HG03139 (cell line): ENCODE measurements at regions not wholly inside any gene's neighbourhood (a gene's known extent, or its start where the extent isn't known, plus 50 kb on each side); places are given as distances from the start of the nearest gene placed in this dataset.

Source experiments
- ATAC-seq: cut with Tn5 transposase; IDR thresholded peaks from one replicate; pipeline ENCODE4 v1.9.1; 2021; ENCODE audit not compliant: unreplicated experiment

DNA sequence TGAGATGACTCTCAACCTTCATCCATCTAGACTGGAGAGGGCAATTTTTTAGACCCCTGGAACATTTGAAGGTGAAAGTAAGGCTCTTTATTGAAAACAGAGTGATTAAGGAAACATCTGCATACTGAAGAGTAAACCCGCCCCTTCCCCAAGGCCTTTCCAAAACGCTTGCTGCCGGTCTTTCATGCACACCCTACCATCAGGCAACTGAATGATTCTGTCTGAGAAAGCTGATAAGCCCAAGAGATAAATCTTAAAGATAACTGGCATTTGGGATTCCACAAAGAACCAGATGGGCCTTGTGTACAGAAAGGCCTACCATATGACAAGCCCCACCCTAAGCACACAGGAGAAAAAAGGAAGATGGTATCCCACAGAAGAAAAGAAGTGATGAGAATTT lies 54.4 kb upstream of the PIK3R1 start:
- ATAC-seq: no peak

DNA sequence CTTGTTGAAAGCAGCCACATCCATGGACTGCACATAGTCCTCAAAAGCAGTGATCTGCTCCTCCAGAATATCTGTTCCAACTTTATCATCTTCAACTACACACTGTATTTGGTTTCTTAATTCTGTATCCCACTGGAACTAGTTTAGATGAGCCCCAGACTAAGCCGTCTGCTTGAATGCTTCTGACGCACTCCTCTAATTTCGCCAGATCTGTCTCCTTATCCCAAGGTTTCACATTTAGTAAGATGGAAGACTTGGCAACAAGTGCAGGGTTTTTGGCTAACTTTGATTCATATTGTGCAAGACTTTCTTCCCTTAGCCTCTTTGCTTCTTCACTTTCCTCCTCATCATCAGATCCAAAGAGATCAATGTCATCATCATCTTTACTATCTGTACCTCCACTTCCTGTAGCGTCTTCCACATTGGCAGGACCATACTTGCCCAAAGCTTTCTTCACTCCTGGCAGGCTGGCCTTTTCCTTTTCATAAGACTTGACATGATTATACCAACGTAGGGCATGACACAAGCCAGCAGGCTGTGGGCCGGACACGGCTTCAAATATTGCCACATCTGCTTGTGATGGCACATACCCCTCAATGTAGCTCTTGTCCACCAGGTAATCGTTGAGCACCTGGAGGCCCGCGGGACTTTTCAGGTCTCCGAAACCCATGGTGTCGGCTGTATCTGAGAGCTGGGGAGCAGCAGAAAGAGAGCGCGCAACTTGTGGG lies 56.2 kb upstream of the PIK3R1 start:
- no peak for ATAC-seq

DNA sequence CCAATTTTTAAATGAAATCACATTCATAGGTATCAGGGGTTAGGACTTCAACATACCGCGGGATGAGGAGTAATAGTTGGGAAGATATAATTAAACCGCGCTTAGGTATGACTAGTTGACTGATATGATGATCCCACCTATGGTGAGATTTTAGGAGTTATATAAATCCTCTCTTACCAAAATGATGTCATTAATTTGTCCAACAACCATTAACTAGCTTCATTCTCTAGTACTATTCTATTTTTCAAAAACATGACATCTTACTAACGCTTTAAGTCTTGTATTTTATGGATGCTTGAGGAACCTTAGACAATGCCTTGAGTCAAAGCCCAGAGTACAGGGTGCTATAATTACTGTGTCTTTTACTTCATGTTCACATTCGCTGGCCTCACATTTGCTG lies 59.6 kb upstream of the PIK3R1 start:
- no peak for ATAC-seq

DNA sequence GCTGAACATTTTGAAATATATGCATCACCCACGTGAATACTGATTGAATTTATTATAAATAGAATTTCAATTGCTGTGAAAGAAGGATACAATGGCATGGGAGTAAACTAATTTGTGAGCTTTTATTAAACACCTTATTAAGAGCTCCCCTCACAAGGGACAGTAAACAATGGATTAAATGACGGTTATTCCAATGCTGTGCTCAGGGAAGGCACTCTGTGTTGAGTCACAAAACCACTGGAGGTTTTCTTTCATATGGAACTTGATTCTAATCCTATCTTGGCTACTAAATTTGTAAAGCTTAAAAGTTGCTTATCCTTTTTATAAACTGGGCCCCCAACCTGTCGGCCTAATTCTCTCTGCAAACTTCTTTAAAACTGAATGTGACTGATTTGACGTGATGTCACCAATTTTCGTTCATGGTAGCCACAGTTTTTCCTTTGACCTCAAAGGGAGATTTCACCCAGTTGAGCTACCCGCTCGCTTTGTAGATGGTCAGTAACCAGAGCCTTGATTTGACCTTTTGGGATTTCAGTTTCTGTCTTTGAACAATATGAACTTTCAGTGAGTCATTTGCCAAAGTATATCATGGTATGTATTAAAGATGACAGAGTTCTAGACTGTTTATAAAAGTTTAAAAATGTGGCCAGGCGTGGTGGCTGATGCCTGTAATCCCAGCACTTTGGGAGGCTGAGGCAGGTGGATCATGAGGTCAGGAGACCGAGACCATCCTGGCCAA lies 61.3 kb upstream of the PIK3R1 start:
- no peak for ATAC-seq

DNA sequence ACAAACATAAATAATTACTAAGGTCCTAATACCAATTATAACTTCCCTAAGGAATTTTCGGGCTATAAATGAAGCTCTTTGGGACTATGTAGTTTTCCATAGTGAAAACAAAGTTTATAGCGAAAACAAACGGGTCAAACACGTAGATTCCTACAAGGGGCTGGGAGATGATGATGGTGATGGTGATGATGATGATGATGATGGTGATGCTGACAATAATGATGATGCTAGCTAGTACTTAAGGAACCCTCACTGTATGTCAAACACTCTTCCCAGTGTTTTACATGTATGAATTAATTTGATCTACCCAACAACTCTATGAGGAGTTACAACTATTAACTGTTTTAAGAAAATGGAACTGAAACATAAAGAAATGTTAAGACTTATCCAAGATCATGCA lies 63.7 kb upstream of the PIK3R1 start:
- no peak for ATAC-seq

DNA sequence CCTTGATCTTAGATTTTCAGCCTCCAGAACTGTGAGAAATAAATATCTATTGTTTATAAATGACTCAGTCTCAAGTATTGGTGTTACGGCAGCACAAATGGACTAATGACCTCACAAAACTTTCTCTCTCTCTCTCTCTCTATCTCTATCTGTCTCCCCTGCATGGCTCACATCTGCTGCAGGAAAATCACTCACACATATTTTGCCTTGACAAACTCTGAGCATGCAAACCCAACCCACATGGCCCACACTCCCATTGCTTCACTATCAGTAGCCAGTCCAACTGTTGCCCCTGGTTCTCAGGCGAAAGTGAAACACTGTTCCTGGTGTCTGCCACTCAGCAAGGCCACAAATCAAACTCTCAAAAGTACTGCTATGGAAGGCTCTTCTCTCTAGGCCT lies 66.4 kb upstream of the PIK3R1 start:
- ATAC-seq: no peak

DNA sequence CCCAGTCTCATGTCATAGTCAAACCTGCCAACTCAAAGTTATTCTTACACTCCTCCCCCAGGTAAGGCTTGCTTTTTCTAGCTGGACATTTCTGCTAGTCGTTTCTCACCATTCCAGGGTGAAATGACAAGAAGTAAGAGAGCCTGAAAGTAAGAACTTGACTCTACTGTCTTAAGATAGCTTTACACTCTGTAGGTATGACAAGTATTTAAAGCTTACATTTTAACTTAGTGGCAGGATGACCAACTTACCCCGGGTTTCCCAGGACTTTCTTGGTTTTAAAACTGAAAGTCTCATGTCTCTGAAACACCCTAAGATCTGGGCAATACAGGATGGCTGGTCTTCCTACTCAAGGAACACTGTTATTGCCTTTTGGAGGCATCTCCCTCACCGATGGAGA lies 67.5 kb upstream of the PIK3R1 start:
- peak; percentile 56 for ATAC-seq

DNA sequence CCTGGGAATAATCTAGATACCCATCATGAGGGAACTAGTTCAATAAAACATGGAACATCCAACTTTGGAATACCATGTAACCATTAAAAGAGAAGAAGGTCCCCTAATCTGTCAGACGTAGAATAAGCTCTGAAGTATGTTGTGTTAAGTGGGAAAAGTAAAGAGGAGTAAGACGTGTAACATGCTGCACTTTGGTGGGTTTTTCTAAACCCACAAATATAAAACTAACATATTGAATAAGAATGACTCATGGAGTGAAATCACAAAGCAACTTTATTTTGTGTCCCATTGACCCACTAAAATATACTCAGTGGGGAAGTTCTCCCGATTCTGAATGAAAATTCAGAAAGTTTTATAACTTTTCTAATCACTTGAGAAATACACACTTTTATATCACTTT lies 67.9 kb upstream of the PIK3R1 start:
- ATAC-seq: no peak

DNA sequence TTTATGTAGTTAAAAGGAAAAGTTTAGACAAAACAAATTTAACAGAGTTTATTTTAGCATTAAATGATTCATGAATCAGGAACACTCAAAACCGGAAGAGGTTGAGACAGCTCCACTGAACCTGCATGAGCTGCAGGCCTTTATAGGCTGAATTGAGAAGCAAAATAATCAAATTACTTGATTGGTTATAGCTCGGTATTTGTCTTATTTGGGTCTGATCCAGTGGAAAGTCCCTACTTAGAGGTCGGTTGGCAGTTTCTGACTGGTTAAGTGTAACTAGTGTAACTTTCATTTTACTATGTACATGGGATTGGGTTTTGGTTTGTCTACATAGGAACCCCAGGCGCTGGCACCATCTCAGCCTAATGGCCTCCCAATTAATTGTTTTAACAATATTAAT lies 74.1 kb upstream of the PIK3R1 start:
- ATAC-seq: no peak

DNA sequence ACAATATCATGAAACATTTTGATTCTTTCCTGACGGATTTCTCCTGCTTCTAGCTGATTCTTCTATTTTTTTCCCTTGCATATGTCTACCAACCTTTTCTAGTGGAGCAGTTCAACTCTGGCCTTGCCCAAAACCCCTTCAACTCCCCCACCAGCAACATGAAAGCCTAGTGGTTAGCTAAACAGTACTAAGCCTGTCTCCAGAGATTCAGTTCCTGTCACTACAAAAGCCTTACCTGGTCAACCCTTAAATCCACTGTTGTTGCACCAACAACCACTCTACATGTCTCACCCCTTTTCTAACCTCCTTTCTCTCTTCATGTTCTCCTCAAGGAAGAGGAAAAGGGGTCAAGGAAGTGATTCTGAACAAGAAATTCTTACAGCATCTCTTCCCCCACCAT lies 74.8 kb upstream of the PIK3R1 start:
- peak; percentile 62 for ATAC-seq

DNA sequence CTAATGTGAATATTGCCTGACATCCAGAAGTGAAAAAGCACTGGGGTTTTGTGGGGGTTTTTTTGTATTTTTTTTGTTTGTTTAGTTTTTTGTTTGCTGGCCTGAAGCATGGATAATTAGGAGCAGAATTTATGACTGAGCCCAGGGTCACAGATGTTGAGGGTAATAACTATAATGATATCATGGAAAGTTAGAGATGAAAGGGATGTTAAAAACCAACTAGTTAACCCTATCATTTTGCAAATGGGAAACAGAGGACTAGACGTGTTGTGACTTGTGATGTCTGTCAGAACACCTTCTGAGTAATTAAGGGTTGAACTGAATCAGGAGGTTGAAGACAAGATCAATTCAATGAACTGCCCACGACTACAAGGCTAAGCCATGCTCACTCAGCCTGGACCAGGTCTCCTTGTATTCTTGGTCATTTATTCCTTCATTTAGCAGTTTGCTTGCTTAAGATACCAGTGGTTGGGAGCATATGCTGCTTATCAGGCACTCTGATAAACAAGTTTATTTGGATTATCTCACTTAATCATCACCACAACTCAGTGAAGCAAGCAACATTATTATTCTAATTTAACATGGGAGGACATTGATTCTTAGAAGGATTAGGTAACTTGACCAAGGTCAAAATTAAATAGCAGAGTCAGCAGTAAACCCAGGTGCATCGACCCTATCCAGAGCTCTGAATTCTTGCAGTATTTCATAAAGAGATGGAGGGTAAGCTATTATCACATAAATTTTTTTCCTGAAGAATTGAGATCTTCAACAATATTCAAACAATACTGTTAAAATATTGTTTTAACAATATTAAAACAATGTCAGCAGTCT lies 75.7 kb upstream of the PIK3R1 start:
- ATAC-seq: no peak

DNA sequence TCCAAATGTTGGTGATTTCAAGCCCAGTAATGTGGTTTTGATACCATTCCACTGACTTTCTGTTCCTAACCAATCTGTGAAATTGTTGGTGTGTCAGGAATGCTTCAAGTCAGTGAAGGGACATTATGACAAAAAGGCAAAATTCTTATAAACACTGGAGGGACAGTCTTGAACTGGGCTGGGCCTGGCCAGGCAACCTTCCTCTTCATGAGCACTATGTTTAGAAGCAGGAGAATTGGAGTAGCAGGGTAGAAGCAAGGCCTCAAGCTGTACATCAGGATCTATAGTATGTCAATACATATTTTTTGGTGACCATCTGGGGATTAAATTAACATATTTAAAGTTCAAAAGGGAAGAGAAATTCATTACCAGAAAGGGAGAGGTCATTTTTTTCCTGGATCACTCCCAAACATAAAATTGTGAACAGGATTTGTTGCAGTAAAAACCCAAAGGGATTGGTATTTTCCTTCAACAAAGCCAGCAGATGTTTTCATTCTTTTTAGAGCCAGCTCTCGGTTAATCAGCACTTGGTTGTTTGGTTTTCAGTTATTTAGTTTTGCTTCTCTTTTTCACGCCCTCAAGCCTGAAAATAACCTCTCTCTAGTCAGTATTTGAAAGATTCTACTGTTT lies 77.9 kb upstream of the PIK3R1 start:
- no peak for ATAC-seq

DNA sequence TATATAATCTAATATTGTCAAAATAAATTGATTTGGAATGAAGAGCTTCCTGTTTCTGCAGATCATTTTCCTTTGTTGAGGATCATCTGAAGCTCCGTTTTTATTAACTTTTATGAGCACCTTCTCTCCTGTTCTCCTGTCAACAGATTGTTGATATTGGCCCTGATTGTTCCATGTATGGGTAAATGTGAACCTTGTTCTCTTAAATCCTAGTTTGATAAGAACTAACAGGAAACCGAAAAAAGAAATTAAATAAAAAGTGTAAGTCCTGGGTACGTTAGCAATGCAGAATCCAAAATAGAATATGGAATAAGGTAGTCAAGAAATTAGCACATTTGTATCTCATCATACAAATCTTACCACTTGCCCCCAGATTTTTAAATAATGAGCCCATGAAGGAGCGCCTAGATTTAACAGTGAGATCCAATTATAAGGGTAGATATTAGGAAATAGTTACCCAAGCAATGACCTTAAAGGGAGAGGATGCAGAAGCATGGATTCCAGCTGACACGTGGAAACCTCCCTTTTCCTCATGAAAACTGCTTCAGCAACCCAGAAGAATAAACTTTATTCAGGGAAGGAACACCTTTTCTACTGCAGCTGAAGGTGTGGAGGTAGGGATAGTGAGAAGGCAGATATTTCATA lies 80.8 kb upstream of the PIK3R1 start:
- ATAC-seq: no peak

DNA sequence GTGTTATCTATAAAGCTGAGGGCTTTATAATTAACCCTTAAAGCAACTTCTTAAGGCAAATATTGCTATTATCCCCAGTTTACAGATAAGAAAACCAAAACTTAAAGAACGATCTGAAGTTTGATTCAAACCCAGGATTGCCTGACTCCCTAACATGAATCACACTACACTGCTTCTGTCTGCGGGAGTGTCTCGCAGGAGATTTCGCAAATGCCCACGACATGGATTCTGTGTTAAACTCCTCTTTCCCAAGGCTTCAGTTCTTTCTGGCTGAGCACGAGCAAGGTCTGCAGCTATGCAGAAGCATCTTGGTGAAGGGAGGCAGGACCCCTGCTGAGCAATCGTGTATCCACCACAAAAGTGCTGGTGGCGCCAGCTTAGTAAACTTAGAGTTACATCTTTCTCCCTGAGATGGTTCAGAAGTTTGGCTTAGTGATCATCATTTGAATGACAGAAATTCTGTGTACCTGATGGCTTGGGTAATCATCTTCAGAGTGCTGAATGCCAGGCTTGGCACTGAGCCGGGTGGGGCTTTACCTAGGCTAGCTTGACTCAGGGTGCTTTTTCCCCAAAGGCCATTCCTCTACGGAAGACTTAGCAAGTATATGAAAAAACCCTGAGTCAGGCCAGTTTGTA lies 81.4 kb upstream of the PIK3R1 start:
- ATAC-seq: no peak

DNA sequence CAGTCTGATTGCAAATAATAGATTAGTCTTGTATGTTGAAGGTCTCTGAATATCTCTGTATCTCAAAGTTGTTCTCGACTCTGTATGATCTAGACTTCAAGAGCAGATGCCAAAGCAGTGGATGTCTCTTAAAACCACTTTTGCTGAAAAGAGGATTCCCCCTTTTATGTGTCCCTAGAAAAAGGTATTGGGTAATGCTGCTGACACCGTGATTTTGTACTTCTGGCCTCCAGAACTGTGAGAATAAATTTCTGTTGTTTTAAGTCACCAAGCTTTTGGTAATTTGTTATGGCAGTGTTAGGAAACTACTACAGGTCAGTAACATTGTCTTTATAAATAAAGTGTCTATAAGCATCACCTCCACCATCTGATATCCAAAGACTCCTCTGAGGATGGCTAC lies 85.3 kb upstream of the PIK3R1 start:
- no peak for ATAC-seq

DNA sequence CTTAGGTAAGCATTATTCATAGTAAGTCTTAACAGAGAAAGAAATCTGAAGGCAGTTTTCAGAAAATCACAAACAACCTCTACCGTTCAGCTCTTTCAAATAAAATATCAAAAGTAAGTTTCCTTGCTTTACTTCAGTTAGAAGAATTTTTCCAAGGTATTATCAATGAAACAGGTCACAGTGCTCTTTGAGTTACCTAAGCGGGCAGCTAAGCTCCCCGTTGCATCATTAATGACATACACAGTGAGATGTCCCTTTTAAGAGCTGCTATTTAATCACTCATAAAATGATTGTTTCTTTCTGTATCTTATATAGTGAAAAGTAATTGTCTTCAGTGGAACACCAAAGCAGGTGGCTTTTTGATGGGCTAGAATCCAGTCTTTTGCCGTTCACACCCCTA lies 86.2 kb upstream of the PIK3R1 start:
- no peak for ATAC-seq

DNA sequence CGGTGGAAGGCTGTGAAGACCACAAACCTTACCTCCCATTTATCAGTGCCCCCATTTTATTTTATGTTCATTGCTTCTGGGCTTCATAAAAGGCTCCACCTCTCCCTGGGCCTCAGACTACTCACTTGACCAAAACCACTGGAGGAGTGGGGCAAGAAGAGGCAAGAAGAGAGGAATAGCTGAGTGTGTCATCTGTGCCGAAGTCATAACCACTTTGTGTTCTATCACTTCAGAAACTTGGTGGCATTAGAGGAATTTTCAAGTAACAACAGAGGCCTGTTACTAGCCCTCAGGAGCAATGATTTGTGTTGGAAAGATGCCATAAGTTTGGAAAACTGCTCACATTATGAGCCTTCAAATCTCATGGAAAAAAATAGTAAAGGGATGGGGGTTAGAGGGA lies 88.7 kb upstream of the PIK3R1 start:
- ATAC-seq: no peak

DNA sequence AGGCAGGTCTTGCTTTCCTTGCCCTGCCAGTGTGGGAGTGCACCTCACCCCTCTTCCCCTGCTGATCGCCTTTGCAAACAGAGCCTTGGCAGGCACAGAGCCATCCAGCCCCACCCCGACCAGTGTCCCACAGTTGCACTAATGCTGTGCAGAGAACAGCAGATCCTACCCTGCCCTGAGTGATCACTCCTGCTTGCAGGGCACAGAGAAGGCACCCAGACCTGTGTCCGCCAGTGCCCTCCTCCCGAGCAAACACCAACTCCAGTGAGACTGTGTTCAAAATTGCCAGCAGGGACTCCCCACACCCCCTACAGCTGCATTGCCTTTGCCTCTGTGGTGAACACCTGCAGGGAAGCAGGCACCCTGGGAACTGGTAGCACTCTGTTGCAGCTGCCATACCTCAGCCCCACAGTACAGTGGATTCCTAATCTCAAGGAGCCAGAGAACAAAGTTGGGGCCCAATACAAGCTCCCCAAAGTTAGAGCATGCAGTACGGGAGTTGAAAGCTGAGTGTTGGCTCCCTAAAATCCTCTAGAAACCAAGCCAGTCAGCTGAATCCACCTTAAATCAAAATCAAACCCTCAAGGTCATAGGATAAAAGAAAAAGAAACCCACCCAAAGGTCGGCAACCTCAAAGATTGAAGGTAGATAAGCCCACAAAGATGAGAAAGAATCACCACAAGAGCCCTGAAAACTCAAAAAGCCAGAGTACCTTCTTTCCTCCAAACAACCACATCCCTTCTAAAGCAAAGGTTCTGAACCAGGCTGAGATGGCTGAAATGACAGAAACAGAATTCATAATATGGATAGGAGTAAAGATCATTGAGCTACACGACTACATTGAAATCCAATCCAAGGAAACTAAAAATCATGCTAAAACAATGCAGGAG lies 92.9 kb upstream of the PIK3R1 start:
- ATAC-seq: no peak

DNA sequence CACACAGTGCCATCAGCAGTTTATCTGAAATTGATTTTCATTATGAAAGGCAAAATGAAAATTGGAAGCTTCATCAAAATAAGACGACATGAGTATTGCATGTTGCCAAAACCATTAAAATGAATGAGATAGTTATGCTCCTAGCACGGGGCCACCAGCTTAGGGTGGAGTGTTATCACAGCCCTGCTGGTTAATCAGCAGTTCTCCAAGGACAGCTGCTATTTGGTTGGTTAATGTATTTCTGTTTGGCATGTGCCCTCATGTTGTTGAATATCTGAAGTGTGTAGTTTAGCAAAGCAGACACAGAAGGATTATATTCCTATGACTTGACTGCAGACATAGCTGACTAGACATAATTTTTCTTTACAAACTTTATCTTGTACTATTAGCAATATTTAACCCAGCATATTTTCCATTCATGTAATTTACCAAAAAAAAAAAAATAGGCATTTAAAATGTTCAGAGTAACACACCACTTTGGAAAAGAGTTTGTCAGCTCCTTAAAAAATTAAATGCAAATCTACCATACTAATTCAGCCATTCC lies 98.6 kb upstream of the PIK3R1 start:
- ATAC-seq: no peak
